IPS DF 19.7 (cell line): ENCODE measurements at regions not wholly inside any gene's neighbourhood (a gene's known extent, or its start where the extent isn't known, plus 50 kb on each side); places are given as distances from the start of the nearest gene placed in this dataset.
"Not testable (repeated sequence)": the region's sequence is repeated elsewhere in the genome, so short reads cannot be mapped to it uniquely, and the experiment has no call there.

Experiments
- DNase-seq: peaks from one replicate; pipeline ENCODE4 v3.0.0-alpha.2; 2013; ENCODE audit warnings: low read depth, low spot score

GRCh38 chr9:72433616-72434267 is 68.7 kb upstream of the ZFAND5 start:
- not testable (repeated sequence) for DNase-seq

GRCh38 chr9:72431036-72431435 is 66.0 kb upstream of the ZFAND5 start:
- no peak for DNase-seq

DNA sequence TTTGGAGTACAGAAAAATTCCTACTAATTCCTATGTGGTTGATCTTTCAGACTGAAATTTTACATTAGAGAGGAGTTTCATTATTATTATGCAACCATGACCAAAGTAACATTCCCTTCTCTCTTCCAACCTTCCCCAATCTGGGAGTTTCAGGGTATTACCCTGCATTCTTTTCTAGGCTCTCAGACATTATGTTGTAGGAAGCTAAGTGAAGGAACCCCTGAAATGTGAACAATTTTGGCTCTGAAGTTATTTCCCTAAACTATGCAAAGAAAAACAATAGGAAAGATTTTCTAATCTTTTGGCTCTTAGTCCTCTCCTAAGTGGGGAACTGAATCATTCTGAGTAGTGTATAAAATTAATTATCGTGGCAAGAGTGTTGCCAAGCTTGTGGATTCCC is 63.3 kb upstream of the ZFAND5 start:
- DNase-seq, result no peak

- DNase-seq, result no peak
Observed at GRCh38 chr9:72427801-72428200, 62.8 kb upstream of the ZFAND5 start.

DNA sequence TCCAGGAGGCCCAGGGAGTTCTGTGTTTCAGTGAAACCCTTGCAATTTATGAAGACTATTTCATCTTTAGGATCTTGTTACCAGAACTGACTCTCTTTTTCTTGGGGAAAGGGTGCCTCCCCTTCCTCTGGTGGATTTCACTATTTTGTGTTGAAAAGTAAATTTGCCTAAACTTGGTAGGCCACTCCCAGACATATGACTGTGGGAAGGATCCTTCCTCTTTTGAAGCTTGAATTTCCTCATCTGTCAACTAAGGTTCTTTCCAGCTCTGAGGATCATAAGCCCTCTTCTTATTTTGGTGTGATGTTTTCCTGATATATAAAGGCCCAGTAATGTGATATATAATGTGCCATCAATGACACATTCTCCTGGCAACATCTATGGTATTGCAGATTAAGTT is 59.1 kb upstream of the ZFAND5 start:
- no peak for DNase-seq

- no peak for DNase-seq
Observed at GRCh38 chr9:72422214-72422613, 57.2 kb upstream of the ZFAND5 start.

DNA sequence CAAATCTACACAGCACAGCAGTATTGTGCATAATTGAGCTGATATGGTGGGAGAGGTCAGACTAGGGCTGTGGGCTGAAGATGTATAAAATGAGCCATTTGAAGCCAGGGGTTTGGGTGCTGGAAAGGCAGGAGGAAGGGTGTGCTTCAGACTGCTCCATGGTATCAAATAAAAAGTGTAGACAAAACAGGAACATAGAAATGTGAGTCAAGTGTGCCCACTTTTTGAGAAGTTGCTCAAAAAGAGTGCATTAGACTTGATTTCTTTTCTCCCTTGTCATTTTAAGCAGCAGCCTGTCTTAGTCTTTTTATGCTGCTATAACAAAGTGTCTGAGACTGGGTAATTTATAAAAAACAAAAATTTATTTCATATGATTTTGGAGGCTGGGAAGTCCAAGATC is 55.8 kb upstream of the ZFAND5 start:
- DNase-seq, result no peak

DNA sequence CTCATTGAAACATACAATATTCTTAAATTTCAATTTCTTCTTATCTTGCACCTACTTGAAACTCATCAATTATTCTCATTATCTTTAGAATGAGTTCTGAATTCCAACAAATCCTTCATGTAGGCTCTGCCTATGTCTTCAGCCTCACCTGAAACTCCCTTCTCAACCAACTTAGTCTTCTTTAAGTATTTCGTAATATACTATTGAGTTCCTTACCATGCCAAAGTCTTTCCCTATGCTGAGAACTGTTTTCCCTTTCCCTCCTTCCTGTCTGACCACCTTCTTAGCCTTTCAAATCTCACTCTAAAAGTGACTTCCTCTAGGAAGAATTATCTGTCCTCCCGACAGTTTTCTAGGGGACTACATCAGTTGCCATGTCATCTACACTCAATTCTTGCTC is 50.9 kb upstream of the ZFAND5 start:
- no peak for DNase-seq

DNA sequence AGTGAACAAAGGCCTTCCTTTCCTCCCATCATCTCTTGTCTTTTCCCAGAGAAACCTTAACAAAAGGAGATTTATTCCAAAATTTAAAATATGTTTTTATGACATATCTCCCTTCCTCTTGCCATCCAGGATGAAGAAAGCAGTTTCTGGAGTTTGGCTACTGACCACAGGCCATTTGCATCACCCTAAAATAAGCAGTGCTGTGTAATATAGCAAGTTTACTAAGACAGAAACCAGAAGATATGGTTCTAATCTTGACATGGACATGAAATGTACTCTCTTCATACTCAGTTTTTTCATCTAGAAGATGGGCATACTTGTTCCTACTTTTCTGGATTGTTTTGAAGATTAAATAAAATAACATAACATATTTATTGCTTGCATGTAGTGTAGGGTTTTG is 50.2 kb upstream of the ZFAND5 start:
- no peak for DNase-seq
